Activated CD4-positive, alpha-beta T cell treated with anti-CD3 and anti-CD28 coated beads, Interleukin-2, Interleukin-4, amounts not matched to agents 100 ng/mL and 50 ng/mL, durations not matched to agents 16 hours and 8 hours (primary cell): ENCODE measurements at regions not wholly inside any gene's neighbourhood (a gene's known extent, or its start where the extent isn't known, plus 50 kb on each side); places are given as distances from the start of the nearest gene placed in this dataset.

Experiments
- DNase-seq: peaks from one replicate; pipeline ENCODE4 v3.0.0-alpha.2; 2020; ENCODE audit warnings: low spot score

DNA sequence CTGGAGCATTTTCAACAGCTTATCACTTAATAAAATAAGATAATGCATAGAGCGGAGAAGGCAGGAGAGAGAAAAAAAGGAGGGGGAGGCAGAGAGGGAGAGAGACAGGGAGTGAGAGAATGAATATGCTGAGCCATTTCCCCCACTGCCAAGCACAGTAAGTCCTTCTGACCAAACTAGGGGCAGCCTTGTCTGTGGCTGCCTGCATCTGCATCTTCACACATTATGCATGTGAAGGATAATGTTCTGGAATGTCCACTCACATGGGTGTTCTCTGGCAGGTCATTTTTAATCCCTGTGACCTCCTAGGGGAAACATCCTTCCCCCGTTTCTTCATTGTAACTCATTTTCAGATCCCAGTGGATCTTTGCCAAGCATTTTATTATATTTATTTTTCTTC is 269.3 kb downstream of the FOXA2 start:
- DNase-seq = no peak

DNA sequence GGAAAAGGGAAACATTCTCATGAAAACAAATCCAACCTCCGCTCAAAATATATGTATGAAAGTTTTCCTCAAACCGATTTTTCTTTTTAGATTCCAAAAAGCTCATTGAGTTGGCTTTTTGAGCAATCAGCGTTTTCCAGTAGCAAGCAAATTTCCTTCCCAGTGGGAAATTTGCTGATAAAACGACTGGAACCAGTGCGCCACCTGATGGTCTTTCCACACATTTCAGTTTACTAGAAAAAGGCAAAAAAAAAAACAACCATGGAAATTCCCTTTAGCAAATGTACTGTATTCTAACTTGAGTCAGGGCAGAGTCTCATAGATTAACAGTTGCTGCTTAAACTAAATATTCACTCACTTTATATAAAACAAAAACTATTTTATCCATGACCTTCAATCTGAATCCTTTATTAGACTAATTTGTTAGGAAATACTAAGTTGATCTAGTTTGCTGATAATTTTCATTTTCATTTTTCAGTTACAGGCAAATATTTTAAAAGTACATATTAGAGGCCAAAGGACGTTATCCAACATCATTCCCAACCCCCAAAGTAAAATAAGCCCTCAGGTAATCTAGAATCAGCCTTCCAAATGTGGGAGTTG is 271.5 kb downstream of the FOXA2 start:
- no peak for DNase-seq

DNA sequence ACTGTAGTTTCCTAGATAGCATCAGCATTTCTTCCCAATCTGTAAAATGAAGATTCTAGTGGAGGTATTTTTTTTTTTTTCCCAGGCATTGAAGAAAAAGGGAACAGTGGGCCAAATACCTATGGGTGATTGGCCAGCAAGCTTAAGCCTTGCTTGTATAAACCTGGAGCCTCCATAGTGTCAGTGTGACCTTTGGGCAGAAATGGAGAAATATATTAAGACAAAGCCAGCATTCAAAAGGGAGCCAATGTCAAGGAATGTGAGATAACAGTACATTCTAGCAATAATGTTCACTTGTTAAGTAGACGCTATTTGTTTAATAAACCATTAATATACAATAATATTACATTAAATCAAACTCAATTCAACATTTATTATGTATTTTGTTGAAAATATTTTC is 275.4 kb downstream of the FOXA2 start:
- DNase-seq = no peak

GRCh38 chr20:22307409-22307808 is 277.0 kb downstream of the FOXA2 start:
- DNase-seq = no peak

DNA sequence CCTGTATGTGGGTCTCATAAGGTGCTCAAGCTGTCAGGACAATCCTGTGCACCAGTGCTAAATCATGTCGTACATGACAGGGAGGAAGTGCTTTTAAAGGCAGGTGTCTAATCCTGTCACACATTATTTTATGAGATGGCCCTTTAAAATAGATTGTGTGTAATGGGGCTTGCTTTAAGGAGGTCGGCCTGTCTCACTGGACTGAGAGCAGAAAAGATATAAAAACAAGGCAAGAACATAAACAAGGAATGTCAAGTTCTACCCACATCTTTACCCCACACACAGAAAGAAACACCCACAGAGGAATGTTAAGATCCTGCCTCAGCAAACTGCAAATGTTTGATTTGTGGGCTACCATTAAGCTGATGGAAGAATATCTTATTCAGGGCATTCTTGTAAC is 279.0 kb downstream of the FOXA2 start:
- DNase-seq = no peak

DNA sequence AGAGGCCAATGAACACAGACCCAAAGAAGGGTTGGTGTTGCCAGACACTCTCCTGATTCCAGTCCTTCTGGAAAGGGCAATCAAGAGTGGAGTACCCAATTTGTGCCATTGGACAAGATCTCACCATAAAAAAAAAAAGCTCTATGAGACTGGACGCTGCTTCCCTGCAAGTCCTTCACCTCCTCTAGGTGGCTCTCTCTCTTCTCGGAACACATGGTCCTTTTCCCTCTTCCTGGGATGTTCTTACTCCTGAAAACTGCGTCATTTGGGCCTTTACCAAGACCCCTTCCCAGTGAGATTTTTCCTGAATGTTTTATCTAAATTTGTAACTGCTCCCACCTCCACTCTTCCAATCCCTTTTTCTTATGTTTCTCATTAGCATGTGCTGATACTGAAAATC is 280.8 kb downstream of the FOXA2 start:
- no peak for DNase-seq

DNA sequence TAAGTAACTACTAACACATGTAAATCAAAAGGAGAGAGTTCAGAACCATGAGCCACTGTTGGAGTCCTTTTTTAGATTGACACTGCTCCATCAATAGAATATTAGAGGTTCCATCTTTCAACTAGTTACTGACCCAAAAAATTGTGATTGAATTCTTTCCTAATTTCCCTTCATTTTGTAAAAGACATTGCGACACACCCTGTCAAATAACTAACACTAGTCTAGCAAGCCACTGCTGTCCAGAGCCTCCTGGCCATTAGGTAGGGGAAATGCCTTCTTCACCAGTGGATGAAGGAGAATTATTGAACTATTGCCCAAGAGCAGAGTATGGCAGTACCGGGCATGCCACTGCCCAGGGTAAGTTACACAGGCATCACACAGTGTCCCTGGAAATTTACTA is 282.3 kb downstream of the FOXA2 start:
- DNase-seq = no peak

DNA sequence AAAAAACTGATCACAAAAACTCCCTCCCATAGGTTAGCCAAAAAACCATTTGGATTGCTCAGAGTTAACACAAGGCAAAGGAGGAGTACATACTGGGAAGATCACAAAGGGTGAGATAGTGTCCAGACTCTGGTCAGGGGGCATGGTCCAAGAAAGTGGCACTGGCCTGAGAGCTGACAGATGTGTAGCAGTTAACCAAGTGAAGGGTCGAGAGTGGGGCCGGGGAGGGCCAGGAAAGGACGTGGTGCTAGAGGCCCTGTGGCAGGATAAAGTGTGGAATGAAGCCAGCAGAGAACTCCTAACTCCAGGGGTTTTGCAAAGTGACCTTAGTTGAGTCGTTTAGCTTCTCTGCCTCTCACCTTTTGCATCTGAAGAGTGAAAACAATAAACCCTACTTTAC is 290.5 kb downstream of the FOXA2 start:
- DNase-seq = no peak

DNA sequence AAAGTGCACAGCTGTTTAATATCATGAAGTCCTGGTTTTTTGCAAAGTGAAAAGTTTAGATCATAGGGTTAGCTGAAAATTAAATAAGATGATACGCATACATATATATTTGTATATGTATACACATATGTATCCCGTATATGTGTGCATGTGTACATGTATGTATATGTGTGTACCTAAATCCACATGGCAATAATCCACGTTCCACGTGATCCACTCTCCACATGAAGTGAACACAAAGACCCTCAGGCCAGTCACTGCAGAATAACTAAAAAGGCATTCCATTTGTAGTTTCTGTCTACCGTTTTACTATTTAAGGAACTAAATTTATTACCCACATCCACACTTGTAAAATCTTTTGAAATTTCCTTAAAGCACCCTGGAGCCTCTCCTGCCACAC is 294.9 kb downstream of the FOXA2 start:
- DNase-seq = no peak

- no peak for DNase-seq
Observed at GRCh38 chr20:22288957-22289356, 295.4 kb downstream of the FOXA2 start.

DNA sequence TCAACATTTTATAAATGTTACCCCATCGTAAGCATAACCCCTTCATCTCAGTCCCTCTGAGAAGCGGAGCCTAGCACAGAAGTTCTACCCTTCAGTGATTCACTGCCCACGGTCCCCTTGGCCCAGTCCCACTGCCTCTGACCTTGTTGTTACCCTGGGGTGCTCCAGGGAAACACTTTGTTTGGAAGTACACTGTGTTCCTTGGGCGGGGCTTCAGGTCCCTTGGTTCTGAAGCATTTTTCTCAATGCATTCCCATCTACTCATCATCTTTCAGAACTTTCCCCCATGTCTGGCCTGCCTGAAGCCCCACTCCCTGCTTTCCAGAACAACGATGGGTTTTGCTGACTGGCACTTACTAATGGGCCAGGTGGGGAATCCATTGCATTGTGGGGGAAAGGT is 296.2 kb downstream of the FOXA2 start:
- DNase-seq = no peak

DNA sequence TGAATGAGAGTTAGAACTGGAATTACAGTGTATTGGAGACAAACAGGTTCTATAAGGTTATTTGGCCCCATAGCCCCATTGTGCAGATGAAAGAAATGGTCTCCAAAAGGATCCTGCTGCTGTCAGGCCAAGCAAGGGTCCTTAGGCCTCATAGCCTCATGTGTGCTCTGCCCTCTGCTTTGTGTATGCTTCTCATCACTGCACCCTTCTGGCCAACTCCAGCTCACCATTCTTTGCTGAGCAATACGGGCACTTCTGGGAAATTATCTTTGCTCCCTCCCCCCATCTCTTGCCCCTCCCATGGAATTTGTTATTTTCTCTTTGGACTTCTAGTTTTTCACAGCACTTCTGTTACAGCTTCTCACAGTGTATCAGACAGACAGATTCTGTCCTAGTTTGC is 298.8 kb downstream of the FOXA2 start:
- no peak for DNase-seq

GRCh38 chr20:22282696-22283095 is 301.7 kb downstream of the FOXA2 start:
- DNase-seq = no peak

DNA sequence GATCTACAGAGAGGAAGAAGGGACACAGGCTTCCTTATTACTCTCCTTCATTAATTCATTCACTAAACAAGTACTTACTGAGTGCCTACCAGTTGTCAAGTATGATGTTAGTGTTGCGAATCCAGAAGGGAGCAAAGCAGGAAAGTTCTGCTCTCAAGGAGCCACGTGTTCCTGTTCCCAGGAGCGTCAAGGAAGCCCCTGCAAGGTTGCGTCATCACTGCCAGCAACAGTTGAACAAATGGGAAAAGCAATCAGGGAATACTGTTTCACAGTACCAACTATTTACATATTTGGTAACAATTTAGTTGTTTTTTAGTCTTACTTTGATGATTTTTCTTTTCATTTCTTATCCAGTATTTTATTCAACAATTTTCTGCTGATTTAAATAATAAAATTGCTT is 310.0 kb downstream of the FOXA2 start:
- no peak for DNase-seq

GRCh38 chr20:22268675-22269074 is 315.7 kb downstream of the FOXA2 start:
- no peak for DNase-seq

GRCh38 chr20:22264917-22265316 is 319.5 kb downstream of the FOXA2 start:
- DNase-seq = no peak

DNA sequence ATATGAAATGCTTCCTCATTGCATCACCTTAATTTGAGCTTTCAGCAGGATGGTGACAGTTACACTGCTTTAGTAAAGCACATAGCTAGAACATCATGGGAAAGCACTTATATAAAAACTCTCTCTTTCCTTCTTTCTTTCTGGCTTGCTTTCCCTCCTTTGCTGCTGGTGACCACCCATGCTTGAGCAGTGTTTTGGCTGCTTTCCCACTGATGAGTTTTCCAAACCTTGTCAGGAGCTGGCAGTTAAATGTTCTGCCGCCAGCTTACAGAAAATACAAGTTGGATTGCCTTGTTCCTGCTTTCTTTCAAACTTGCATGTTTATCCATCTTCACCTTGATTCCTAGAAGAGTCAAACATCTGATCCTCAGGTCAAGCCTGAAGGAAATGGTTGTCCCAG is 323.9 kb downstream of the FOXA2 start:
- no peak for DNase-seq

GRCh38 chr20:22257912-22258311 is 326.5 kb downstream of the FOXA2 start:
- no peak for DNase-seq

DNA sequence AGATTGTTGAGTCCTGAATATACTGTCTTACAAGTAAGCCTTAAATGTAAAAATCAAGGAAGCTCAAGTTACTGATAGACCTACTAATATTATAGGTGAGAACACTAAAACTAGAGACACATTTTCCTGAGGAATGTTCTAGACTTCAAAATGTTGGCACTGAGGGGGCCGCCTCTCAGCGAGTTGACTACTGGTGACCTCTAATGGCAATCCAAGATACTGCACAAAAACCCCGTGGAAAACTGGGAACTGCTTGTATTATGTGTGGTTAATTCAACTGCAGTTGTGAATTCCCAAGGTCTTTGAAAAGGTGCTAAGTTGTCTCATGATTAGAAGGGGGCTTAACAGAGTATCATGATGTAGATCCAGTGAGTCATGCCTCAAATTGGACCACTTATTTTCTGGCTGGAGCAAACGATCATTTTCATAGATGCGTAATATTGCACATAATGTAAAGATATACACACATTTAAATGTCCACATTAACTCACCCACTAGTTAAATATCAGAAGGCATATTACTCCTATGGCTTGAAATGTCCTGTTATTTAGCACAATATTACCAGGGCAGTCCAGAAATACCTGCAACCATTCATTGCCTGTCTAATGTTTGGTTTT is 336.2 kb downstream of the FOXA2 start:
- DNase-seq = no peak

GRCh38 chr20:22245139-22245538 is 339.2 kb downstream of the FOXA2 start:
- DNase-seq = no peak

- DNase-seq = no peak
Observed at GRCh38 chr20:22243067-22243466, 341.3 kb downstream of the FOXA2 start.

DNA sequence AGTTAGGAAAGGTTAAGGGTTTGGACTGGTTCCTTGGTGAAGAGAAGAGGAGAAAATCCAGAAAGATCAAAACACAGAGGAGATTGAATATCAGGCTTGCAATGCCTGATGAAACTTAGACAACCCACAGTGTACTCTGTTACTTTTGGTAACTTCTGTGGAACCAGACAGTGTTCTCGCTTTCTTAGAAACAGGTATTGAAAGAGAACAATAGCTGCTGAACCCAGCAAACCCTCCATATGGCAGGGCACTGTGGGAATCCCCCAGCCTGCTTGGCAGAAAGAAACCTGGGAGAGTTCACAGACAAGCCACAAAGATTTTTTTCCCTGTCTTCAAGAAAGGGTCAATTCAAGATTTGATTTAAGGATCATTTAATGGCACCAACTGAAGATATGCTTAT is 342.8 kb downstream of the FOXA2 start:
- no peak for DNase-seq

- DNase-seq = no peak
Observed at GRCh38 chr20:22232923-22233322, 351.4 kb downstream of the FOXA2 start.

- no peak for DNase-seq
Observed at GRCh38 chr20:22232473-22232872, 351.9 kb downstream of the FOXA2 start.
